ENCODE measurements at regions not wholly inside any gene's neighbourhood (a gene's known extent, or its start where the extent isn't known, plus 50 kb on each side); places are given as distances from the start of the nearest gene placed in this dataset.

DNA sequence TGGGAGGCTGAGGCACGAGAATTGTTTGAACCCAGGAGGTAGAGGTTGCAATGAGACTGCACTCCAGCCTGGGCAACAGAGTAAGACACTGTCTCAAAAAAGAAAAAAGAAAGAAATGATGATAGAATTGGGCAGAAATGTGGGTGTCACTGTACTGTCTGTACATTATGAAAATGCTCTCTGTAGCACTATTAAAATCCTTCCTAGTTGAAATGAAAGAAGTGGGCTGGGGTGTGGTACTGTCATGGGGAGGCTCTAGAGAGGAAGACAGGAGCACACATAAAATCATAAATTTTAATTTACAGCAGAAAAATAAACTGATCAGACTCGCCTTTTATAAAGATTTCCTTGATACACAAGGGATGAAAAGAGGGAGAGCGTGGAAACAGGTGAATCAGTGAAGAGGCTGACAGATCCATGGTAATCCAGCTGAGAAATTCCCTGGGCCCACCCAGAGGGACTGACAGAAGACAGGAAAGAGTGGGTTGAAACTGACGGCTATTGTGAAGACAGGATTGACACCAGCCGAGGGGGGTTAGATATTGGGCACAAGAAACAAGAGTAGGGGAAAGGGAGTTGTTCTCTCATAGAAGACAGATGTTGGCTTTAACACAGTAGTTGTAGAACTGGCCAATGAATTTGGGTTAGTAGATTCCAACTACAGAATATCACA is 96.4 kb upstream of the ATL2 start:
- TF ChIP-seq, protein P1, sequence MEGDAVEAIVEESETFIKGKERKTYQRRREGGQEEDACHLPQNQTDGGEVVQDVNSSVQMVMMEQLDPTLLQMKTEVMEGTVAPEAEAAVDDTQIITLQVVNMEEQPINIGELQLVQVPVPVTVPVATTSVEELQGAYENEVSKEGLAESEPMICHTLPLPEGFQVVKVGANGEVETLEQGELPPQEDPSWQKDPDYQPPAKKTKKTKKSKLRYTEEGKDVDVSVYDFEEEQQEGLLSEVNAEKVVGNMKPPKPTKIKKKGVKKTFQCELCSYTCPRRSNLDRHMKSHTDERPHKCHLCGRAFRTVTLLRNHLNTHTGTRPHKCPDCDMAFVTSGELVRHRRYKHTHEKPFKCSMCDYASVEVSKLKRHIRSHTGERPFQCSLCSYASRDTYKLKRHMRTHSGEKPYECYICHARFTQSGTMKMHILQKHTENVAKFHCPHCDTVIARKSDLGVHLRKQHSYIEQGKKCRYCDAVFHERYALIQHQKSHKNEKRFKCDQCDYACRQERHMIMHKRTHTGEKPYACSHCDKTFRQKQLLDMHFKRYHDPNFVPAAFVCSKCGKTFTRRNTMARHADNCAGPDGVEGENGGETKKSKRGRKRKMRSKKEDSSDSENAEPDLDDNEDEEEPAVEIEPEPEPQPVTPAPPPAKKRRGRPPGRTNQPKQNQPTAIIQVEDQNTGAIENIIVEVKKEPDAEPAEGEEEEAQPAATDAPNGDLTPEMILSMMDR (IDR thresholded peaks at IDR 0.05), result no peak
- TF ChIP-seq POLR2A (IDR thresholded peaks at IDR 0.05) (no peak), POLR2AphosphoS5 (IDR thresholded peaks at IDR 0.05) (no peak)
